ENCODE measurements at regions not wholly inside any gene's neighbourhood (a gene's known extent, or its start where the extent isn't known, plus 50 kb on each side); places are given as distances from the start of the nearest gene placed in this dataset.
"Not testable (repeated sequence)": the region's sequence is repeated elsewhere in the genome, so short reads cannot be mapped to it uniquely, and the experiment has no call there.

GRCh38 chr4:69013933-69014332, 62.3 kb upstream of the UGT2A3 start:
- not testable (repeated sequence) for DNase-seq

GRCh38 chr4:69017986-69018385, 66.4 kb upstream of the UGT2A3 start:
- not testable (repeated sequence) for DNase-seq

- DNase-seq, result not testable (repeated sequence)
These were observed 68.2 kb upstream of the UGT2A3 start for GRCh38 chr4:69019538-69020461.

GRCh38 chr4:69020462-69020807, 68.8 kb upstream of the UGT2A3 start:
- DNase-seq, result not testable (repeated sequence)

- DNase-seq, result peak; percentile 10
These were observed 70.9 kb upstream of the UGT2B7 start for GRCh38 chr4:69025191-69025998.

GRCh38 chr4:69025999-69026387, 70.3 kb upstream of the UGT2B7 start:
- no peak for DNase-seq

- DNase-seq, result no peak
These were observed 69.3 kb upstream of the UGT2B7 start for GRCh38 chr4:69026974-69027373.

- DNase-seq, result no peak
These were observed 65.9 kb upstream of the UGT2B7 start for GRCh38 chr4:69030326-69030725.

GRCh38 chr4:69032847-69033638, 63.2 kb upstream of the UGT2B7 start:
- no peak for DNase-seq

- not testable (repeated sequence) for DNase-seq
These were observed 61.9 kb upstream of the UGT2B7 start for GRCh38 chr4:69034315-69034740.

GRCh38 chr4:69038582-69038981, 57.7 kb upstream of the UGT2B7 start:
- DNase-seq, result no peak

- DNase-seq, result no peak
These were observed 57.2 kb upstream of the UGT2B7 start for GRCh38 chr4:69039071-69039470.

GRCh38 chr4:69044247-69044646, 52.0 kb upstream of the UGT2B7 start:
- no peak for DNase-seq
